ENCODE measurements at regions not wholly inside any gene's neighbourhood (a gene's known extent, or its start where the extent isn't known, plus 50 kb on each side); places are given as distances from the start of the nearest gene placed in this dataset.

GRCh38 chr22:27564806-27565205, 236.8 kb downstream of the MN1 start:
- DNase-seq (ENCODE audit: low read depth), result no peak
- no peak for TF ChIP-seq CTCF (conservative IDR thresholded peaks at IDR 0.05; ENCODE audit: low read length)
- H3K4me3 ChIP-seq (ENCODE audit: low read length), result no peak overlapping the region

- no peak for DNase-seq (ENCODE audit: low read depth)
- H3K4me3 ChIP-seq (ENCODE audit: low read length), result no peak overlapping the region
- TF ChIP-seq CTCF (conservative IDR thresholded peaks at IDR 0.05; ENCODE audit: low read length), result no peak
Observed at GRCh38 chr22:27566602-27567001, 235.0 kb downstream of the MN1 start.

- no peak for TF ChIP-seq CTCF (conservative IDR thresholded peaks at IDR 0.05; ENCODE audit: low read length)
- DNase-seq (ENCODE audit: low read depth), result no peak
- no peak overlapping the region for H3K4me3 ChIP-seq (ENCODE audit: low read length)
Observed at GRCh38 chr22:27568265-27568664, 233.3 kb downstream of the MN1 start.

GRCh38 chr22:27571463-27572277, 229.9 kb downstream of the MN1 start:
- no peak overlapping the region for H3K4me3 ChIP-seq (ENCODE audit: low read length)
- DNase-seq (ENCODE audit: low read depth), result no peak
- TF ChIP-seq CTCF (conservative IDR thresholded peaks at IDR 0.05; ENCODE audit: low read length), result no peak

GRCh38 chr22:27572278-27572666, 229.3 kb downstream of the MN1 start:
- TF ChIP-seq CTCF (conservative IDR thresholded peaks at IDR 0.05; ENCODE audit: low read length), result no peak
- no peak overlapping the region for H3K4me3 ChIP-seq (ENCODE audit: low read length)
- no peak for DNase-seq (ENCODE audit: low read depth)

- no peak for TF ChIP-seq CTCF (conservative IDR thresholded peaks at IDR 0.05; ENCODE audit: low read length)
- no peak for DNase-seq (ENCODE audit: low read depth)
- H3K4me3 ChIP-seq (ENCODE audit: low read length), result no peak overlapping the region
Observed at GRCh38 chr22:27573280-27574001, 228.1 kb downstream of the MN1 start.

GRCh38 chr22:27574002-27574366, 227.6 kb downstream of the MN1 start:
- TF ChIP-seq CTCF (conservative IDR thresholded peaks at IDR 0.05; ENCODE audit: low read length), result no peak
- H3K4me3 ChIP-seq (ENCODE audit: low read length), result no peak overlapping the region
- DNase-seq (ENCODE audit: low read depth), result no peak

Measured in AG10803 (cell line).